HepG2 (cell line): ENCODE measurements at regions not wholly inside any gene's neighbourhood (a gene's known extent, or its start where the extent isn't known, plus 50 kb on each side); places are given as distances from the start of the nearest gene placed in this dataset.

ENCODE experiments used
- AFF4 ChIP-seq: sonication (generic); formaldehyde crosslinking; IDR thresholded peaks from 2 replicates; pipeline ENCODE4 v1.4.0; 2020; ENCODE audit warnings: missing genetic modification reagents
- CBX5 ChIP-seq: sonication (generic); formaldehyde crosslinking; IDR thresholded peaks from 2 replicates; pipeline ENCODE4 v1.4.0; 2020; ENCODE audit warnings: missing genetic modification reagents, borderline replicate concordance
- EP300 ChIP-seq, 3 experiments: sonication (generic) in 1 of 3; formaldehyde crosslinking in 1 of 3; IDR thresholded peaks; 2 replicates each; pipeline versions ENCODE4 v1.5.1 to v1.6.1; 2011 to 2020; ENCODE audit warnings: low read depth in 2 of 3, low read length in 2 of 3, borderline replicate concordance in 1 of 3, improper control_type of control experiment in 1 of 3, mild to moderate bottlenecking in 1 of 3, missing genetic modification reagents in 1 of 3, moderate library complexity in 1 of 3
- MEIS2 ChIP-seq: sonication (generic); formaldehyde crosslinking; IDR thresholded peaks from 2 replicates; pipeline ENCODE4 v1.9.0; 2021; ENCODE audit warnings: mild to moderate bottlenecking, missing genetic modification reagents
- ZNF746 ChIP-seq: sonication (generic); formaldehyde crosslinking; IDR thresholded peaks from 2 replicates; pipeline ENCODE4 v1.8.0; 2022; ENCODE audit warnings: mild to moderate bottlenecking, missing genetic modification reagents
- ZSCAN29 ChIP-seq: sonication (generic); formaldehyde crosslinking; conservative IDR thresholded peaks from 2 replicates; pipeline ENCODE4 v1.4.0; 2020; ENCODE audit warnings: mild to moderate bottlenecking, missing genetic modification reagents

GRCh38 chr2:188022389-188022788, 269.3 kb upstream of the GULP1 start:
- no peak for TF ChIP-seq AFF4 (CRISPR knock-in tag)
- TF ChIP-seq CBX5, result no peak
- TF ChIP-seq EP300 (IDR thresholded peaks at IDR 0.05; ENCODE audit: low read depth in 2 of 2, low read length in 2 of 2), result no peak
- TF ChIP-seq EP300 (CRISPR knock-in tag; IDR thresholded peaks at IDR 0.05; ENCODE audit: borderline replicate concordance), result no peak
- no peak for TF ChIP-seq MEIS2
- no peak for TF ChIP-seq ZNF746 (CRISPR knock-in tag)
- TF ChIP-seq ZSCAN29 (CRISPR knock-in tag), result no peak
